ENCODE measurements at regions not wholly inside any gene's neighbourhood (a gene's known extent, or its start where the extent isn't known, plus 50 kb on each side); places are given as distances from the start of the nearest gene placed in this dataset.

- TF ChIP-seq CTCF (IDR thresholded peaks at IDR 0.05; ENCODE audit: insufficient read depth, low read depth, low read length) (no peak), EZH2 (IDR thresholded peaks at IDR 0.05; ENCODE audit: insufficient read depth, low read length) (no peak)
These were observed 120.0 kb downstream of the CTNND1 start for GRCh38 chr11:57881647-57882046.
